Keratinocyte (primary cell): ENCODE measurements at regions not wholly inside any gene's neighbourhood (a gene's known extent, or its start where the extent isn't known, plus 50 kb on each side); places are given as distances from the start of the nearest gene placed in this dataset.

ENCODE experiments used
- CTCF ChIP-seq, 3 experiments: IDR thresholded peaks in 1 of 3; conservative IDR thresholded peaks in 1 of 3; optimal IDR thresholded peaks in 1 of 3; 2 replicates in 2 of 3; 3 replicates in 1 of 3; pipeline versions ENCODE3 to v1.5.1; 2011; ENCODE audit warnings: low read length in 3 of 3, mild to moderate bottlenecking in 3 of 3, moderate library complexity in 2 of 3, control low read depth in 1 of 3, inconsistent platforms in 1 of 3; ENCODE audit not compliant: insufficient read depth in 2 of 3; ENCODE audit errors: extremely low read depth in 1 of 3
- EZH2 ChIP-seq: IDR thresholded peaks from one replicate; pipeline ENCODE4 v1.6.1; 2012; ENCODE audit warnings: inconsistent platforms, mild to moderate bottlenecking, low read length, moderate library complexity

- TF ChIP-seq CTCF (optimal IDR thresholded peaks at IDR 0.05 in 1 of 3, IDR thresholded peaks at IDR 0.05 in 1 of 3, conservative IDR thresholded peaks at IDR 0.05 in 1 of 3; ENCODE audit: extremely low read depth in 1 of 3, insufficient read depth in 2 of 3, low read length in 3 of 3) (no peak), EZH2 (no peak)
These were observed 766.9 kb upstream of the ADGRL4 start for GRCh38 chr1:79773385-79773784.
